ENCODE measurements at regions not wholly inside any gene's neighbourhood (a gene's known extent, or its start where the extent isn't known, plus 50 kb on each side); places are given as distances from the start of the nearest gene placed in this dataset.

- H3K27ac ChIP-seq (ENCODE audit: low read depth in 2 of 2, low read length in 2 of 2), result no peak overlapping the region
- H3K27me3 ChIP-seq (ENCODE audit: control insufficient read depth in 2 of 2, insufficient read depth in 2 of 2, low read length in 2 of 2), result no peaks in the 10 kb centered on the region
- H3K9me3 ChIP-seq (ENCODE audit: control insufficient read depth in 2 of 2, low read length in 2 of 2), result peaks cover 0 to 3% of the 10 kb centered on the region in 2 donors
- H3K36me3 ChIP-seq (ENCODE audit: control insufficient read depth in 2 of 2, insufficient read depth in 2 of 2, low read length in 2 of 2), result no peaks in the 10 kb centered on the region
- H3K9ac ChIP-seq (ENCODE audit: low read depth in 1 of 2, low read length in 2 of 2), result no peak overlapping the region
- H3K4me1 ChIP-seq (ENCODE audit: control insufficient read depth in 2 of 2, insufficient read depth in 2 of 2, low read length in 2 of 2), result no peaks in the 10 kb centered on the region
- H3K4me3 ChIP-seq (ENCODE audit: low read length in 2 of 2), result no peak overlapping the region
These were observed 392.2 kb upstream of the CHST9 start for GRCh38 chr18:27577265-27577664.

DNA sequence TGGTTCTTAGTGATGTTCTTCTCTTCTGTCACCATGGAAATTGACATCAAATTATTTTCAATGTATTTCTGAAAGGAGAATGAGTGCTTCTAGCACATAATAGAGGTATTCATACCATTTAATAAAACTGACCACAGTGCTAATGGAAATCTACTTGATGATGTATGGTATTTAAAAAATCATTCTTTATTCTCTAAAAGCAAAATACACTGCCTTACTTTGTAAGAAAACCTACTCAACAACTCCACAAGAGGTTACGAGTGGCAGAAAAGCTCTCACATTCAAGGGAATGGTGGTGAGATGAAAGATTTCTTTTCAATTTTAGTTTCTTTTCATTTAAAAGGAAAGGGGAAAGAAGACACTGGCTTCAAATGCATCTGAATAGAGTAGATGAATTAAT is 382.3 kb upstream of the CHST9 start:
- H3K27me3 ChIP-seq (ENCODE audit: control insufficient read depth in 2 of 2, insufficient read depth in 2 of 2, low read length in 2 of 2), result no peaks in the 10 kb centered on the region
- H3K9ac ChIP-seq (ENCODE audit: low read depth in 1 of 2, low read length in 2 of 2), result no peak overlapping the region
- H3K36me3 ChIP-seq (ENCODE audit: control insufficient read depth in 2 of 2, insufficient read depth in 2 of 2, low read length in 2 of 2), result no peaks in the 10 kb centered on the region
- no peak overlapping the region for H3K4me3 ChIP-seq (ENCODE audit: low read length in 2 of 2)
- H3K9me3 ChIP-seq (ENCODE audit: control insufficient read depth in 2 of 2, low read length in 2 of 2), result no peaks in the 10 kb centered on the region
- no peaks in the 10 kb centered on the region for H3K4me1 ChIP-seq (ENCODE audit: control insufficient read depth in 2 of 2, insufficient read depth in 2 of 2, low read length in 2 of 2)
- H3K27ac ChIP-seq (ENCODE audit: low read depth in 2 of 2, low read length in 2 of 2), result no peak overlapping the region

DNA sequence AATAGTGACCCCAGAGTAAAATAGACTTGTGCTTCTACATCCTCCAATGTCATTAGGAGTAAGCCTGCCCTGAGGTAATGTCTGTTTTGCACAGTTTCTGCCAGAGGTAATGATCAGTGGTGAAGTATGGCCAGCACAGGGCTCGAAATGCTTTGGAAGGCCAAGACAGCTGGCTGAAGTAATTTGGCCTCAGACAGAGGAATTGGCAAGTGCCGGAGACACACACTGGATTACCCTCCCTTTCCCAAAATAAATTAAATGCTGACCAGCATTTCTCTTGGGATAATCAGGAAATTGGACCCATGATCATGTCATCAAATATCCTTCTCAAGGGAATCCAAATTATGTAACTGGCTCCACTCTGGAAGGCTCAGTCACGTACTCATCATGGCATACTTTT is 379.0 kb upstream of the CHST9 start:
- H3K27ac ChIP-seq (ENCODE audit: low read depth in 2 of 2, low read length in 2 of 2), result no peak overlapping the region
- H3K9me3 ChIP-seq (ENCODE audit: control insufficient read depth in 2 of 2, low read length in 2 of 2), result no peaks in the 10 kb centered on the region

GRCh38 chr18:27558388-27559155 is 373.5 kb upstream of the CHST9 start:
- H3K9me3 ChIP-seq (ENCODE audit: control insufficient read depth in 2 of 2, low read length in 2 of 2), result no peaks in the 10 kb centered on the region
- no peak overlapping the region for H3K4me3 ChIP-seq (ENCODE audit: low read length in 2 of 2)
- H3K36me3 ChIP-seq (ENCODE audit: control insufficient read depth in 2 of 2, insufficient read depth in 2 of 2, low read length in 2 of 2), result no peaks in the 10 kb centered on the region
- no peaks in the 10 kb centered on the region for H3K4me1 ChIP-seq (ENCODE audit: control insufficient read depth in 2 of 2, insufficient read depth in 2 of 2, low read length in 2 of 2)
- no peak overlapping the region for H3K27ac ChIP-seq (ENCODE audit: low read depth in 2 of 2, low read length in 2 of 2)
- H3K27me3 ChIP-seq (ENCODE audit: control insufficient read depth in 2 of 2, insufficient read depth in 2 of 2, low read length in 2 of 2), result no peaks in the 10 kb centered on the region
- no peak overlapping the region for H3K9ac ChIP-seq (ENCODE audit: low read depth in 1 of 2, low read length in 2 of 2)

More for the DNA sequence above, 379.0 kb upstream of the CHST9 start:
- Histone ChIP-seq H3K27me3 (ENCODE audit: control insufficient read depth in 2 of 2, insufficient read depth in 2 of 2, low read length in 2 of 2) (no peaks in the 10 kb centered on the region), H3K36me3 (ENCODE audit: control insufficient read depth in 2 of 2, insufficient read depth in 2 of 2, low read length in 2 of 2) (no peaks in the 10 kb centered on the region), H3K4me3 (ENCODE audit: low read length in 2 of 2) (no peak overlapping the region), H3K4me1 (ENCODE audit: control insufficient read depth in 2 of 2, insufficient read depth in 2 of 2, low read length in 2 of 2) (no peaks in the 10 kb centered on the region), H3K9ac (ENCODE audit: low read depth in 1 of 2, low read length in 2 of 2) (no peak overlapping the region)

DNA sequence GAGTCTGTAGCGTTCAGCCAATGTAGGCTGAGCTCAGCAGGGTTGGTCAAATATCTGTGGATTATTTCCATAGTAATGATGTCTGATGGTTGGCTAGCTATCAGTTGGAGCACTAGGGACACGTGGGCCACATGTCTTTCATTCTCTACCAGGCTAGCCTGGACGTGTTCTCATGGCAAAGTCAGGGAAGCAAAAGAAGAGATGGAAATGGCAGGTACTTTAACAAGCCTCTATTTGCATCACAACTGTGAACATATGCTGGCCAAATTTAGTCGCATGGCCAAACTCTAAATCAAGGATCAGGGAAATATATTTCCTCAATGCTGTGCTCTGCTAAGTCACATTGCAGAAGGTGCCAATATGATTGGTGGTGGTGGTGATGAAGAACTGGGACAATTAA is 371.6 kb upstream of the CHST9 start:
- Histone ChIP-seq H3K9ac (ENCODE audit: low read depth in 1 of 2, low read length in 2 of 2) (no peak overlapping the region), H3K9me3 (ENCODE audit: control insufficient read depth in 2 of 2, low read length in 2 of 2) (no peaks in the 10 kb centered on the region), H3K36me3 (ENCODE audit: control insufficient read depth in 2 of 2, insufficient read depth in 2 of 2, low read length in 2 of 2) (no peaks in the 10 kb centered on the region), H3K4me1 (ENCODE audit: control insufficient read depth in 2 of 2, insufficient read depth in 2 of 2, low read length in 2 of 2) (no peaks in the 10 kb centered on the region), H3K27me3 (ENCODE audit: control insufficient read depth in 2 of 2, insufficient read depth in 2 of 2, low read length in 2 of 2) (no peaks in the 10 kb centered on the region), H3K4me3 (ENCODE audit: low read length in 2 of 2) (no peak overlapping the region), H3K27ac (ENCODE audit: low read depth in 2 of 2, low read length in 2 of 2) (no peak overlapping the region)

GRCh38 chr18:27549335-27550039 is 364.4 kb upstream of the CHST9 start:
- no peak overlapping the region for H3K4me3 ChIP-seq (ENCODE audit: low read length in 2 of 2)
- no peaks in the 10 kb centered on the region for H3K27me3 ChIP-seq (ENCODE audit: control insufficient read depth in 2 of 2, insufficient read depth in 2 of 2, low read length in 2 of 2)
- no peaks in the 10 kb centered on the region for H3K4me1 ChIP-seq (ENCODE audit: control insufficient read depth in 2 of 2, insufficient read depth in 2 of 2, low read length in 2 of 2)
- H3K36me3 ChIP-seq (ENCODE audit: control insufficient read depth in 2 of 2, insufficient read depth in 2 of 2, low read length in 2 of 2), result no peaks in the 10 kb centered on the region
- H3K9ac ChIP-seq (ENCODE audit: low read depth in 1 of 2, low read length in 2 of 2), result no peak overlapping the region
- no peak overlapping the region for H3K27ac ChIP-seq (ENCODE audit: low read depth in 2 of 2, low read length in 2 of 2)
- H3K9me3 ChIP-seq (ENCODE audit: control insufficient read depth in 2 of 2, low read length in 2 of 2), result no peaks in the 10 kb centered on the region

GRCh38 chr18:27546991-27547390 is 361.9 kb upstream of the CHST9 start:
- Histone ChIP-seq H3K27me3 (ENCODE audit: control insufficient read depth in 2 of 2, insufficient read depth in 2 of 2, low read length in 2 of 2) (no peaks in the 10 kb centered on the region), H3K27ac (ENCODE audit: low read depth in 2 of 2, low read length in 2 of 2) (no peak overlapping the region), H3K4me1 (ENCODE audit: control insufficient read depth in 2 of 2, insufficient read depth in 2 of 2, low read length in 2 of 2) (no peaks in the 10 kb centered on the region), H3K9me3 (ENCODE audit: control insufficient read depth in 2 of 2, low read length in 2 of 2) (no peaks in the 10 kb centered on the region), H3K9ac (ENCODE audit: low read depth in 1 of 2, low read length in 2 of 2) (no peak overlapping the region), H3K36me3 (ENCODE audit: control insufficient read depth in 2 of 2, insufficient read depth in 2 of 2, low read length in 2 of 2) (no peaks in the 10 kb centered on the region), H3K4me3 (ENCODE audit: low read length in 2 of 2) (no peak overlapping the region)

DNA sequence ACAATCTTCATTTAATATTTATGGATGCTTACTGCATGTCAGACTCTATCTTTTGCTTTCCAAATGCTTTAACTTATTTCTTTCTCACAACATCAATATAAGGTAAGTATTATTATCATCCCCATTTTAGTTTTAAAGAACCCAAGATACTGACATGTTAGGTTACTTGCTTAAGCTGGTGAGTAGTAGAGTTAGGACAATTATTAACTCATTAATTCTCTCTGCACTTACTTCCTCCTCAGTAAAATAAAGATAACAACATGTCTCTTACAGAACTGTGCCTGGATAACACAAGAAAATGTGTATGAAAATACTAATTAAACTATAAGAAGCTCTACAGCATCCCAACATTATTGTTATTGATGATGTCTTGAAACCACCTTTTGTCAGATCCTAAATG is 359.1 kb upstream of the CHST9 start:
- H3K9me3 ChIP-seq (ENCODE audit: control insufficient read depth in 2 of 2, low read length in 2 of 2), result no peaks in the 10 kb centered on the region
- no peaks in the 10 kb centered on the region for H3K27me3 ChIP-seq (ENCODE audit: control insufficient read depth in 2 of 2, insufficient read depth in 2 of 2, low read length in 2 of 2)
- H3K4me3 ChIP-seq (ENCODE audit: low read length in 2 of 2), result no peak overlapping the region
- H3K4me1 ChIP-seq (ENCODE audit: control insufficient read depth in 2 of 2, insufficient read depth in 2 of 2, low read length in 2 of 2), result no peaks in the 10 kb centered on the region
- no peak overlapping the region for H3K9ac ChIP-seq (ENCODE audit: low read depth in 1 of 2, low read length in 2 of 2)
- no peak overlapping the region for H3K27ac ChIP-seq (ENCODE audit: low read depth in 2 of 2, low read length in 2 of 2)
- H3K36me3 ChIP-seq (ENCODE audit: control insufficient read depth in 2 of 2, insufficient read depth in 2 of 2, low read length in 2 of 2), result no peaks in the 10 kb centered on the region

- Histone ChIP-seq H3K9ac (ENCODE audit: low read depth in 1 of 2, low read length in 2 of 2) (no peak overlapping the region), H3K27ac (ENCODE audit: low read depth in 2 of 2, low read length in 2 of 2) (no peak overlapping the region), H3K36me3 (ENCODE audit: control insufficient read depth in 2 of 2, insufficient read depth in 2 of 2, low read length in 2 of 2) (no peaks in the 10 kb centered on the region), H3K9me3 (ENCODE audit: control insufficient read depth in 2 of 2, low read length in 2 of 2) (no peaks in the 10 kb centered on the region), H3K27me3 (ENCODE audit: control insufficient read depth in 2 of 2, insufficient read depth in 2 of 2, low read length in 2 of 2) (no peaks in the 10 kb centered on the region), H3K4me3 (ENCODE audit: low read length in 2 of 2) (no peak overlapping the region), H3K4me1 (ENCODE audit: control insufficient read depth in 2 of 2, insufficient read depth in 2 of 2, low read length in 2 of 2) (no peaks in the 10 kb centered on the region)
These were observed 356.2 kb upstream of the CHST9 start for GRCh38 chr18:27541293-27541692.

DNA sequence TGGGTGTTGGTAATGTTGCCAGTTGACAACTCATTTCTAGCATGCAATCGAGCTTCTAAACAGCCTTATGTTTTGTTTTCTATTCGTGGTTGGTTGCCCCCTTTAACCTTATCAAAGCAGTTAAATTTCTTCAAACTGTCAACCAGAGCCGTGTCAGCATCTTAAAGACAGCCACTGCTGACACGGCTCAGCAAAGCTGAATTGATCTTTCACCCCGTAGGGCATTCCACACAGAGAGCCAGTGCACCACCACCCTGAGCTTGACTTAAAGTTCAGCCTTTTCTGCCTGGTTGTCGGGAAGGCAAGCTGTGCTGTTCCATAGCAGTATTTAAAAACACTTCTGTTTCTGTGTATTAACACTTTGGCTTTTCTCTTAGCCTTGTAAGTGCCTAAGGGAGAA is 355.0 kb upstream of the CHST9 start:
- Histone ChIP-seq H3K27me3 (ENCODE audit: control insufficient read depth in 2 of 2, insufficient read depth in 2 of 2, low read length in 2 of 2) (no peaks in the 10 kb centered on the region), H3K4me1 (ENCODE audit: control insufficient read depth in 2 of 2, insufficient read depth in 2 of 2, low read length in 2 of 2) (no peaks in the 10 kb centered on the region), H3K27ac (ENCODE audit: low read depth in 2 of 2, low read length in 2 of 2) (no peak overlapping the region), H3K9me3 (ENCODE audit: control insufficient read depth in 2 of 2, low read length in 2 of 2) (no peaks in the 10 kb centered on the region), H3K9ac (ENCODE audit: low read depth in 1 of 2, low read length in 2 of 2) (no peak overlapping the region), H3K4me3 (ENCODE audit: low read length in 2 of 2) (no peak overlapping the region), H3K36me3 (ENCODE audit: control insufficient read depth in 2 of 2, insufficient read depth in 2 of 2, low read length in 2 of 2) (no peaks in the 10 kb centered on the region)

All from mucosa of rectum (tissue), 2 donors.